ENCODE measurements at regions not wholly inside any gene's neighbourhood (a gene's known extent, or its start where the extent isn't known, plus 50 kb on each side); places are given as distances from the start of the nearest gene placed in this dataset.

DNA sequence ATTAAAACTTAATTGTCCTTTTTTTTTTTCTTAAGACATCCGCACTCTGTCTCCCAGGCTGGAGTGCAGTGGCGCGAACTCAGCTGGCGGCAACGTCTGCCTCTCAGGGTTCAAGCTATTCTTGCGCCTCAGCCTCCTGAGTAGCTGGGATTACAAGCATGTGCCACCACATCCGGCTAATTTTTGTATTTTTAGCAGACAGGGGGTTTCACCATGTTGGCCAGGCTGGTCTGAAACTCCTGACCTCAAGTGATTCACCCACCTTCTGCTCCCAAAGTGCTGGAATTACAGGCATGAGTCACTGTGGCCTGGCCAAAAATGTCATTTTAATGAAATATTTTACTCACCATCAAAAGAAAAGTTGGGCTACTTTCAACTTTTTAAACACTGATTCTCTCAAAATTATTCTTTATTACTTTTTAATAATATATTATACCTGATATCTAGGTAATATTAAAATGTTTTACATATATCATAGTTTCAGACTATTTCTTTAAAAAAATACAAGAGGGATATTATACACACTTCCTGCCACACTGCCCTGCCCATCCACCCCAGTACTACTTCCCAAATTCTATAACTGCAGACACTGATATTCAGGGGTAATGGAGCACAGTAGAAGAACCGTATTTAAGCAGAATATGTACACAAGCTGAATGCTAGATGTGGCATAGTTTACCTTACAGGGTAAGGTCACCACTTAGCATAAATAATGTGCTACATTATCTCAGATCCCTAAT, 723.9 kb upstream of the ZNF385D start:
- no peaks in the 10 kb centered on the region for H3K9me3 ChIP-seq
- H3K27me3 ChIP-seq = no peaks in the 10 kb centered on the region
- H3K4me1 ChIP-seq = no peaks in the 10 kb centered on the region
- no peak overlapping the region for H3K27ac ChIP-seq
- 77 to 80% methylated on average over 1 to 8 of the region's 8 CpGs for WGBS, 2 donors (ENCODE audit: low coverage in 1 of 2)
- H3K4me3 ChIP-seq = no peak overlapping the region
- H3K36me3 ChIP-seq = no peaks in the 10 kb centered on the region
- no peak for TF ChIP-seq EP300 (IDR thresholded peaks at IDR 0.05)
- TF ChIP-seq POLR2A (IDR thresholded peaks at IDR 0.05) = no peak
- TF ChIP-seq, protein P1, sequence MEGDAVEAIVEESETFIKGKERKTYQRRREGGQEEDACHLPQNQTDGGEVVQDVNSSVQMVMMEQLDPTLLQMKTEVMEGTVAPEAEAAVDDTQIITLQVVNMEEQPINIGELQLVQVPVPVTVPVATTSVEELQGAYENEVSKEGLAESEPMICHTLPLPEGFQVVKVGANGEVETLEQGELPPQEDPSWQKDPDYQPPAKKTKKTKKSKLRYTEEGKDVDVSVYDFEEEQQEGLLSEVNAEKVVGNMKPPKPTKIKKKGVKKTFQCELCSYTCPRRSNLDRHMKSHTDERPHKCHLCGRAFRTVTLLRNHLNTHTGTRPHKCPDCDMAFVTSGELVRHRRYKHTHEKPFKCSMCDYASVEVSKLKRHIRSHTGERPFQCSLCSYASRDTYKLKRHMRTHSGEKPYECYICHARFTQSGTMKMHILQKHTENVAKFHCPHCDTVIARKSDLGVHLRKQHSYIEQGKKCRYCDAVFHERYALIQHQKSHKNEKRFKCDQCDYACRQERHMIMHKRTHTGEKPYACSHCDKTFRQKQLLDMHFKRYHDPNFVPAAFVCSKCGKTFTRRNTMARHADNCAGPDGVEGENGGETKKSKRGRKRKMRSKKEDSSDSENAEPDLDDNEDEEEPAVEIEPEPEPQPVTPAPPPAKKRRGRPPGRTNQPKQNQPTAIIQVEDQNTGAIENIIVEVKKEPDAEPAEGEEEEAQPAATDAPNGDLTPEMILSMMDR (IDR thresholded peaks at IDR 0.05) = no peak
- TF ChIP-seq POLR2AphosphoS5 (IDR thresholded peaks at IDR 0.05) = no peak
- ATAC-seq = no peak

DNA sequence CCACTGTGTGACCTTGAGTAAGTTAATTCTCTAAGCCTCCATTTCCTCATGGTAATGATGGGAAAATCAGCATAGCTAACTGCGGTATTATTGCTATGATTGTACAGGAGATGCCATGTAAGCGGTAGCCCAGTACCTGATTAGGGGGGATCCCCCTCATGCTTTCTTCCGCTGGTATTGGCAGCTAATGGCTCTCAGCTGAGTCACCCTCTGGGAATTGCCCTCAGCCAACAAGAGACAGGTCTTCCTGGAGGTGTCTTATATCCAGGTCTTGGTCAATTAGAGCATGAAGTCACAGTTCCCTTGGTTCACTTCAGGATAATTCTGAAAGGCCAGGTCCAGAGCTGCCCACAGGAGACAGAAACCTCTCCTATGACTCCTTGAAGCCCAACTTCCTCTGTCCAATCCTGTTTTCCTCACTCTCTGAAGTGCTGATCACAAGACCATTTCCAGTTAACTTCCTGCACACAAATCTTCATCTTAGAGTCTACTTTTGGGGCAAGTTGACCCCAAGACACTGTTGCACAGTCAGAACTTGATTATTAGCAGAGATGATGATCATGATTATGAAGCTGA, 724.7 kb upstream of the ZNF385D start:
- TF ChIP-seq, protein P1 (IDR thresholded peaks at IDR 0.05) = no peak
- TF ChIP-seq POLR2A (IDR thresholded peaks at IDR 0.05) (no peak), EP300 (IDR thresholded peaks at IDR 0.05) (no peak), POLR2AphosphoS5 (IDR thresholded peaks at IDR 0.05) (no peak)
- no peaks in the 10 kb centered on the region for H3K36me3 ChIP-seq
- 90 to 100% methylated on average over 1 to 3 of the region's 3 CpGs for WGBS, 2 donors (ENCODE audit: low coverage in 1 of 2)

DNA sequence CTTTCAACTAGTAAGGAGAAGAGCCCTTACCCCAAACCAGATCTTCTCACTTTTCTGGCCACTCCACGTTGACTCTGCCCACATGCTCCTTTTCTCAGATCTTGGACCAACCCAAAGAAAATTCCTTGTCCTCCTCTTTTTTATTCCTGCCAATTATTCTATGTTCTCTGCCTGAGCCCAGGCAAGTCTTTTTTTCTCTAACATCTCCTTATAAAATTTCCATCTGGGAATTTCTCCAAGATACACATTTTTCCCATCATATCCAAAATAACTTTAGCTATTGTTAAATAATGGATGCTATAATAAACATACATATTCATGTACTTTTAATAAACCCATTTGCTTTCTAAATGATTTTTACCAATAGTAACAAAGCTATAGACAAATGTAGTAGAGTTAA, 726.0 kb upstream of the ZNF385D start:
- Histone ChIP-seq H3K36me3 (no peaks in the 10 kb centered on the region), H3K9me3 (no peaks in the 10 kb centered on the region), H3K27ac (no peak overlapping the region), H3K4me1 (no peaks in the 10 kb centered on the region), H3K4me3 (no peak overlapping the region), H3K27me3 (no peaks in the 10 kb centered on the region)
- no peak for ATAC-seq
- TF ChIP-seq POLR2A (IDR thresholded peaks at IDR 0.05) (no peak), POLR2AphosphoS5 (IDR thresholded peaks at IDR 0.05) (no peak), EP300 (IDR thresholded peaks at IDR 0.05) (no peak)
- TF ChIP-seq, protein P1 (IDR thresholded peaks at IDR 0.05) = no peak
- 0 to 35% methylated on average over 1 of the region's 1 CpG for WGBS, 2 donors (ENCODE audit: low coverage in 1 of 2)

More for the DNA sequence above, 724.7 kb upstream of the ZNF385D start:
- no peaks in the 10 kb centered on the region for H3K9me3 ChIP-seq
- no peak overlapping the region for H3K27ac ChIP-seq
- no peak overlapping the region for H3K4me3 ChIP-seq
- no peak for ATAC-seq
- H3K27me3 ChIP-seq = no peaks in the 10 kb centered on the region
- no peaks in the 10 kb centered on the region for H3K4me1 ChIP-seq

DNA sequence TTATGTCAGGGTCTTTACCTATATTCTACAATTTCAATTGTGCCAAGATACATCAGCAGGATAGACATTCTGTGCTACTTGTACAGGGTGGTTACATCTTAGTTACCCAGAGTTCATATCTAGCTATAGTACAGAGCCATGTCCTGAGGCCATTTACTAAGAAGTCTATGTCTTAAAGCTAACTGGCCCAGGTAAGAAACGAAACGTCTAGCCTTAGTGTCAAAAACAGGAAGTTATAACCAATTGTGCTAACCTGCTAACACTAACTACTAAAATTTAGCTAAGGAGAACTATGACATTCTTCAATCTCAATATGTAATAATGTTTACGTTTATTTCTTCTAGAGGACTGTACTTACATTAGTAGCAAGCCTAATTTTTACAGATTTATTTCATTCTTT, 717.2 kb upstream of the UBE2E2 start:
- no peak overlapping the region for H3K27ac ChIP-seq
- no peaks in the 10 kb centered on the region for H3K9me3 ChIP-seq
- no peak overlapping the region for H3K4me3 ChIP-seq
- H3K27me3 ChIP-seq = no peaks in the 10 kb centered on the region
- H3K36me3 ChIP-seq = no peaks in the 10 kb centered on the region
- H3K4me1 ChIP-seq = no peaks in the 10 kb centered on the region
- ATAC-seq = no peak
- no peak for TF ChIP-seq POLR2A (IDR thresholded peaks at IDR 0.05)
- WGBS, 2 donors (ENCODE audit: low coverage in 1 of 2) = 79 to 91% methylated on average over 3 of the region's 3 CpGs

DNA sequence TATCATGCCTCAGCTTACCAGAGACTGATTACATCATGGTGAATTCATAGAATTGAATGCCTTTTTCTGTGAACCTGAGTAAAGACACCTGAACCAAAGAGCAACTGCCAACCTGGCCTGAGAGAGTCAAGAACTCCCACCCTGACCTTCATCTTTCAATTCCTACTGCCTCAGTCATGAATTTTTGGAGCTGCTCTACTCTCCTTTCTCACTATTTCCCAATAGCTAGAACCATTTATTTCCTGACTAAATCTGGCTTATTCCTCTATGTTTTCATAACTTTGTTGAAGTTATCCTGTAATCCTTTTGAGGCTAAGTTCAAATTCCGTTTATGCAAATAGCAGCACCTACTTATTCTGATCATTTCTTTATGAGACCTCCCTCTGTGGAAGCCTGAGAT, 712.4 kb upstream of the UBE2E2 start:
- 43% methylated on average over 1 of the region's 1 CpG; no CpG with 5 or more reads in 1 of the 2 donors for WGBS, 2 donors (ENCODE audit: low coverage in 1 of 2)
- no peaks in the 10 kb centered on the region for H3K36me3 ChIP-seq
- no peak overlapping the region for H3K4me3 ChIP-seq
- H3K9me3 ChIP-seq = no peaks in the 10 kb centered on the region
- peaks cover 0 to 5% (median 0%) of the 10 kb centered on the region in 3 donors for H3K4me1 ChIP-seq
- ATAC-seq = peak; percentile 60
- no peaks in the 10 kb centered on the region for H3K27me3 ChIP-seq
- no peak for TF ChIP-seq POLR2A (IDR thresholded peaks at IDR 0.05)
- TF ChIP-seq EP300 (IDR thresholded peaks at IDR 0.05) = no peak
- no peak for TF ChIP-seq POLR2AphosphoS5 (IDR thresholded peaks at IDR 0.05)
- TF ChIP-seq, protein P1 (IDR thresholded peaks at IDR 0.05) = no peak
- no peak overlapping the region for H3K27ac ChIP-seq

Measured in gastroesophageal sphincter (tissue), 4 donors.